KMS-11 (cell line): ENCODE measurements at regions not wholly inside any gene's neighbourhood (a gene's known extent, or its start where the extent isn't known, plus 50 kb on each side); places are given as distances from the start of the nearest gene placed in this dataset.

Source experiments
- H2AFZ ChIP-seq: fragments of 200-600 bp; sonication (generic); 2 replicates; pipeline ENCODE4 v1.6.1; 2016; ENCODE audit warnings: antibody characterized with exemption, mixed run types, low read depth
- H3K27ac ChIP-seq: fragments of 200-600 bp; sonication (generic); 2 replicates; pipeline ENCODE4 v1.6.1; 2016; ENCODE audit warnings: mild to moderate bottlenecking, mixed run types
- H3K27me3 ChIP-seq: fragments of 200-600 bp; sonication (generic); 2 replicates; pipeline ENCODE4 v1.6.1; 2017; ENCODE audit warnings: mild to moderate bottlenecking, low read depth, mixed run types, moderate library complexity; ENCODE audit not compliant: insufficient read depth
- H3K36me3 ChIP-seq: fragments of 200-600 bp; sonication (generic); 2 replicates; pipeline ENCODE4 v1.6.1; 2017; ENCODE audit warnings: mild to moderate bottlenecking, mixed run types; ENCODE audit not compliant: insufficient read depth
- H3K4me1 ChIP-seq: fragments of 200-600 bp; sonication (generic); 2 replicates; pipeline ENCODE4 v1.6.1; 2016; ENCODE audit warnings: mild to moderate bottlenecking, low read depth, mixed run types; ENCODE audit not compliant: poor library complexity, severe bottlenecking
- H3K4me2 ChIP-seq: fragments of 200-600 bp; sonication (generic); 2 replicates; pipeline ENCODE4 v1.7.0; 2016; ENCODE audit warnings: mild to moderate bottlenecking, mixed run types
- H3K4me3 ChIP-seq: fragments of 200-600 bp; sonication (generic); IDR thresholded peaks from 2 replicates; pipeline ENCODE4 v1.6.1; 2017; ENCODE audit warnings: low read depth, low read length, mixed read lengths; ENCODE audit not compliant: insufficient read depth
- H3K79me2 ChIP-seq: fragments of 200-600 bp; sonication (generic); 2 replicates; pipeline ENCODE4 v1.6.1; 2016; ENCODE audit warnings: low read depth, mixed run types; ENCODE audit not compliant: insufficient read depth
- H3K9ac ChIP-seq: fragments of 200-600 bp; sonication (generic); 2 replicates; pipeline ENCODE4 v1.6.1; 2016; ENCODE audit warnings: mild to moderate bottlenecking, mixed run types
- H4K20me1 ChIP-seq: fragments of 200-600 bp; sonication (generic); 2 replicates; pipeline ENCODE4 v1.6.1; 2016; ENCODE audit warnings: mild to moderate bottlenecking, mixed run types; ENCODE audit not compliant: insufficient read depth
- TF ChIP-seq, protein P1 (sequence below): fragments of 200-600 bp; sonication (generic); conservative IDR thresholded peaks from 2 replicates; pipeline ENCODE4 v1.6.1; 2017; ENCODE audit warnings: low read depth, mild to moderate bottlenecking, antibody characterized with exemption, low read length, moderate library complexity, mixed read lengths

DNA sequence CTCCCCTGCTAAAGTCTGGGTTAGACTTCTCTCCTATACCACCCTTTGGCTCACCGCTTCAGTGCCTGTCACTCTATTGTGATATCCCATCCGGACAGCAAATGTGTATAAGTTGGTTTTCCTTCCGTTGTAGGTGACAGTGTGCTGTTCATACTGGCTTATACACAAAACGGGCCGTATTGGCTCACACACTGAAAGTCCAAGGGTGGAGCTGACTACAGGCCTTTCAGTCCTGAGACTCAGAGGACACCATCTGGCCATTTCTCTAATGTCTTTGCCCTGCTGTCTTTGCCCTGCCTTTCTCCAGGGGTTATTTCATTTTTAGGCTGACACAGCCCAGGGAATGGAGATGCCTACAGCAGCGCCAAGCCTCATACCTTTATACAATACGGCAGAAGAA, 90.7 kb downstream of the URB2 start:
- no peaks in the 10 kb centered on the region for H4K20me1 ChIP-seq

DNA sequence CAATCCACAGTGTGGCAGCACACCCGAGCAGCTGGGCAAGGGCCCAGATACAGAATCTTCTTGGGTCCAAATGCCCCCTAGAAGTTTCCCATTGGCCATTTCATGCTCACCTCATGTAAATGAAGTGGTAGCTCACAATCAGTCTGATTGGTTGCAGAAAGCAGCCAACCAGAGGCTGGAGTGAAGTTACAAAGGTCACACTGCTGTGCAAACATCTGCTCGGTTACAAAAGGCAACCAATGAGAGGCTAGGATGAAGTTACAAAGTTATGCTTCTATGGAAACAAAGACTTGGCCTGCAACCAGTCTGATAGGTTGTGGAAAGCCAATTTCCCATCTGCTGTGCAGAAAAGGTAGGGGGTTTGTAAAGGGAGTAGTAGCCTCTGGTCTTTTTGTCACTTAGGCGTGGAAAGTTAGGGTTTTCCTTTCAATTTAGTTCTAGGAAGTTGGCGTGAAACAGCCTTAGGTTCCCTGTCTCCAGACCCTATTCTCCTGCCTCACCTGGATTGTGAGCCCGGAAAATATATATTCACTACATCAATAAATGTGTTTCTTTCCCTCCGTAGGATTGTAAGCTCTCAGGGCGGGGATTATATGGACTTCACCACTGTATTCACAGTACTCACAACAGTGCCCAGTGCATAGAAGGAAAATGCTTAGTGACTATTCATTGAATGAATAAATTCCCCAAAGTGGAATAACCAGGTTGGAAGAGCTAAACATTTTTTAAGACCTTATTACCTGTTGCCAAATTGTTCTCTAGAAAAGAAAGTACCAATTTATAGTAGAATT, 91.9 kb downstream of the URB2 start:
- Histone ChIP-seq H3K79me2 (no peaks in the 10 kb centered on the region), H2AFZ (peak overlapping the region; percentile 35), H3K27ac (no peak overlapping the region), H3K36me3 (no peaks in the 10 kb centered on the region), H4K20me1 (no peaks in the 10 kb centered on the region), H3K4me1 (peaks cover 11% of the 10 kb centered on the region), H3K4me3 (no peak overlapping the region), H3K9ac (no peak overlapping the region), H3K4me2 (peak overlapping the region; percentile 8; the same call in 1 of the 2 replicates), H3K27me3 (no peaks in the 10 kb centered on the region)
- TF ChIP-seq, protein P1, sequence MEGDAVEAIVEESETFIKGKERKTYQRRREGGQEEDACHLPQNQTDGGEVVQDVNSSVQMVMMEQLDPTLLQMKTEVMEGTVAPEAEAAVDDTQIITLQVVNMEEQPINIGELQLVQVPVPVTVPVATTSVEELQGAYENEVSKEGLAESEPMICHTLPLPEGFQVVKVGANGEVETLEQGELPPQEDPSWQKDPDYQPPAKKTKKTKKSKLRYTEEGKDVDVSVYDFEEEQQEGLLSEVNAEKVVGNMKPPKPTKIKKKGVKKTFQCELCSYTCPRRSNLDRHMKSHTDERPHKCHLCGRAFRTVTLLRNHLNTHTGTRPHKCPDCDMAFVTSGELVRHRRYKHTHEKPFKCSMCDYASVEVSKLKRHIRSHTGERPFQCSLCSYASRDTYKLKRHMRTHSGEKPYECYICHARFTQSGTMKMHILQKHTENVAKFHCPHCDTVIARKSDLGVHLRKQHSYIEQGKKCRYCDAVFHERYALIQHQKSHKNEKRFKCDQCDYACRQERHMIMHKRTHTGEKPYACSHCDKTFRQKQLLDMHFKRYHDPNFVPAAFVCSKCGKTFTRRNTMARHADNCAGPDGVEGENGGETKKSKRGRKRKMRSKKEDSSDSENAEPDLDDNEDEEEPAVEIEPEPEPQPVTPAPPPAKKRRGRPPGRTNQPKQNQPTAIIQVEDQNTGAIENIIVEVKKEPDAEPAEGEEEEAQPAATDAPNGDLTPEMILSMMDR, result no peak

More for the DNA sequence above, 90.7 kb downstream of the URB2 start:
- Histone ChIP-seq H3K9ac (no peak overlapping the region), H3K27ac (no peak overlapping the region), H3K36me3 (no peaks in the 10 kb centered on the region), H3K4me2 (no peak overlapping the region), H3K4me1 (peaks cover 11% of the 10 kb centered on the region), H2AFZ (no peak overlapping the region), H3K4me3 (no peak overlapping the region), H3K79me2 (no peaks in the 10 kb centered on the region), H3K27me3 (no peaks in the 10 kb centered on the region)
- TF ChIP-seq, protein P1, result no peak

DNA sequence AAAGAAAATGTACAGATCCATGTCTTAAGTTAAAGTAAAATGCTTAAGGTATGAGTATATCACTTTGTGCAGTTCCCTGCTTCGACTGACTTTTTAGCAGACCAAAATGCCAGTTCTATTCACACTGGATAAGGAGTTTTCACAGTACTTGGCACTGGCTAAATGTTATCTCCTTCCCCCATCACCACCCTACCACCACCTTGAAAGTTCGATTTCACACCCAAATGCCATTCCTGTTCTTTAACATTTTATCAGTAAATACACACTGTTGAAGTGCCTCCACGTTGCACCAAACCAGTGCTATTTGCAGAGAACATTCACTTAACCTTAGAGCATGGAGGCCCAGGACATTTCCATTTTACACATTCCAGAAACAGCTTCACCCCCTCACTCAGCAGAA, 100.0 kb downstream of the URB2 start:
- H4K20me1 ChIP-seq, result no peaks in the 10 kb centered on the region

DNA sequence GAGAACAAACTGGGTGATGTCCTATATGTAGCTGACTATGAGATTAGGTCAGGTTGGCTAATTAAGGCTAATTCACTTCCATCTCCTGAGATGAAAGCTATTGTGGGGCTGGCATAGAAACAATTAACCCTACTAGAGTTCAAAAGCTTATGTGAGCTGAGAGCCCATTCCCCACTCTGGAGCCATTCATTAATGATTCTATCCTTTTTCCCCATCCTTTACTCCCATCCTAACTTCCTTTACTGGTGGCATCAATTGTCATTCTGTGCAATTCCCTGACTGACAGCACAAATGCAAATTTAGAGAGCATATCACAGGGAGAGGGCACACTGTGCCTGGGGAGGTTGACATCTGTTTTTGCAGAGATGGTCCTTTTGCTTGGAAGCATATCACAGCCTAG, 103.9 kb downstream of the URB2 start:
- TF ChIP-seq, protein P1, result no peak
- Histone ChIP-seq H3K4me3 (no peak overlapping the region), H3K27ac (no peak overlapping the region), H3K36me3 (no peaks in the 10 kb centered on the region), H3K79me2 (no peaks in the 10 kb centered on the region), H3K4me1 (no peaks in the 10 kb centered on the region), H3K27me3 (no peaks in the 10 kb centered on the region), H4K20me1 (no peaks in the 10 kb centered on the region), H3K9ac (no peak overlapping the region), H3K4me2 (no peak overlapping the region), H2AFZ (no peak overlapping the region)

More for the DNA sequence above, 100.0 kb downstream of the URB2 start:
- Histone ChIP-seq H3K36me3 (no peaks in the 10 kb centered on the region), H3K79me2 (no peaks in the 10 kb centered on the region), H3K4me1 (no peaks in the 10 kb centered on the region), H2AFZ (no peak overlapping the region), H3K9ac (no peak overlapping the region), H3K27ac (no peak overlapping the region), H3K4me2 (no peak overlapping the region), H3K4me3 (no peak overlapping the region), H3K27me3 (no peaks in the 10 kb centered on the region)
- TF ChIP-seq, protein P1, result no peak
